Esophagus squamous epithelium (tissue), 5 donors: ENCODE measurements at regions not wholly inside any gene's neighbourhood (a gene's known extent, or its start where the extent isn't known, plus 50 kb on each side); places are given as distances from the start of the nearest gene placed in this dataset.

Source experiments
- DNase-seq: peaks from one replicate; lab custom pipeline; 2025; lab: John Stamatoyannopoulos, UW
- H3K27ac ChIP-seq, 4 donors: fragments of 200-600 bp; sonication (generic); one replicate each; pipeline ENCODE4 v1.5.1; 2016 to 2019; ENCODE audit warnings: mild to moderate bottlenecking in 1 of 4
- H3K27me3 ChIP-seq, 4 donors: fragments of 200-600 bp; sonication (generic); 1 replicate in 3 of 4; 2 replicates in 1 of 4; pipeline versions ENCODE4 v1.5.1 to v1.6.0; 2017 to 2021; ENCODE audit warnings: antibody characterized with exemption in 1 of 4
- H3K36me3 ChIP-seq, 3 donors: fragments of 200-600 bp; sonication (generic); one replicate each; pipeline ENCODE4 v1.5.1; 2016 to 2019
- H3K4me1 ChIP-seq, 3 donors: fragments of 200-600 bp; sonication (generic); one replicate each; pipeline ENCODE4 v1.5.1; 2017 to 2019
- H3K4me3 ChIP-seq, 4 donors: fragments of 200-600 bp; sonication (generic); 1 replicate in 3 of 4; 2 replicates in 1 of 4; pipeline ENCODE4 v1.5.1; 2016 to 2019; ENCODE audit warnings: mild to moderate bottlenecking in 2 of 4, moderate library complexity in 1 of 4
- H3K9me3 ChIP-seq, 3 donors: fragments of 200-600 bp; sonication (generic); one replicate each; pipeline ENCODE4 v1.5.1; 2016 to 2019
- CTCF ChIP-seq, 6 experiments: fragments of 450-650 bp in 4 of 6; fragments of 200-600 bp in 2 of 6; sonication (generic) in 2 of 6; IDR thresholded peaks; one replicate each; pipeline ENCODE4 v1.5.1; 2016 to 2019; ENCODE audit warnings: antibody characterized with exemption in 6 of 6, mild to moderate bottlenecking in 4 of 6, moderate library complexity in 4 of 6
- POLR2A ChIP-seq, 4 donors: fragments of 450-650 bp; IDR thresholded peaks; one replicate each; pipeline ENCODE4 v1.6.1; 2017; ENCODE audit warnings: antibody characterized with exemption in 4 of 4, mild to moderate bottlenecking in 4 of 4, moderate library complexity in 3 of 4
- WGBS, 2 donors: methylation state at CpG; one replicate each; pipeline ENCODE4 v1.1.5; 2018; 5-methylcytosine and 5-hydroxymethylcytosine counted together
- intact Hi-C: fragments of 100-400 bp; cut with DNase I; formaldehyde crosslinking; loops from one replicate; pipeline ENCODE4 v1.15.0; 2022
- donor health status: DM: yes; HTN: yes; CAD: no.

GRCh38 chr12:74963867-74964331 is 245.7 kb downstream of the KCNC2 start:
- no peak for DNase-seq
- H3K27ac ChIP-seq = no peak overlapping the region
- no peak for TF ChIP-seq POLR2A (IDR thresholded peaks at IDR 0.05)
- no peak for TF ChIP-seq CTCF (IDR thresholded peaks at IDR 0.05)

GRCh38 chr12:74964390-74964789 is 245.2 kb downstream of the KCNC2 start:
- TF ChIP-seq CTCF (IDR thresholded peaks at IDR 0.05) (no peak), POLR2A (IDR thresholded peaks at IDR 0.05) (no peak)
- H3K27ac ChIP-seq = no peak overlapping the region
- DNase-seq = no peak
- no peak overlapping the region for H3K4me3 ChIP-seq
- no peaks in the 10 kb centered on the region for H3K27me3 ChIP-seq
- 52% methylated on average over 2 of the region's 2 CpGs for WGBS, 2 donors
- H3K36me3 ChIP-seq = no peaks in the 10 kb centered on the region
- H3K4me1 ChIP-seq = no peaks in the 10 kb centered on the region
- no peaks in the 10 kb centered on the region for H3K9me3 ChIP-seq
- intact Hi-C loops = no loop called here

More at GRCh38 chr12:74963867-74964331, 245.7 kb downstream of the KCNC2 start:
- no peaks in the 10 kb centered on the region for H3K9me3 ChIP-seq
- H3K27me3 ChIP-seq = no peaks in the 10 kb centered on the region
- WGBS, 2 donors = 68 to 77% methylated on average over 5 of the region's 5 CpGs
- no peaks in the 10 kb centered on the region for H3K4me1 ChIP-seq
- H3K4me3 ChIP-seq = no peak overlapping the region
- no peaks in the 10 kb centered on the region for H3K36me3 ChIP-seq
- intact Hi-C loops = no loop called here

GRCh38 chr12:74971201-74971600 is 238.4 kb downstream of the KCNC2 start:
- DNase-seq = no peak
- Histone ChIP-seq H3K4me1 (no peaks in the 10 kb centered on the region), H3K9me3 (no peaks in the 10 kb centered on the region), H3K4me3 (no peak overlapping the region), H3K27me3 (no peaks in the 10 kb centered on the region), H3K36me3 (no peaks in the 10 kb centered on the region), H3K27ac (no peak overlapping the region)
- 59 to 61% methylated on average over 1 of the region's 1 CpG for WGBS, 2 donors
- intact Hi-C loops = no loop called here
- TF ChIP-seq CTCF (IDR thresholded peaks at IDR 0.05) = no peak
- no peak for TF ChIP-seq POLR2A (IDR thresholded peaks at IDR 0.05)

- no peaks in the 10 kb centered on the region for H3K9me3 ChIP-seq
- no peak overlapping the region for H3K27ac ChIP-seq
- no peak for DNase-seq
- H3K4me1 ChIP-seq = no peaks in the 10 kb centered on the region
- no peak overlapping the region for H3K4me3 ChIP-seq
- no peaks in the 10 kb centered on the region for H3K27me3 ChIP-seq
- intact Hi-C loops = no loop called here
- TF ChIP-seq CTCF (IDR thresholded peaks at IDR 0.05) = no peak
- no peak for TF ChIP-seq POLR2A (IDR thresholded peaks at IDR 0.05)
- 40 to 55% methylated on average over 5 of the region's 5 CpGs for WGBS, 2 donors
- no peaks in the 10 kb centered on the region for H3K36me3 ChIP-seq
Observed at GRCh38 chr12:74977832-74978481, 231.7 kb downstream of the KCNC2 start.

GRCh38 chr12:74980510-74980909 is 229.1 kb downstream of the KCNC2 start:
- Histone ChIP-seq H3K4me1 (no peaks in the 10 kb centered on the region), H3K27ac (no peak overlapping the region), H3K9me3 (no peaks in the 10 kb centered on the region), H3K4me3 (no peak overlapping the region), H3K36me3 (no peaks in the 10 kb centered on the region), H3K27me3 (no peaks in the 10 kb centered on the region)
- no peak for DNase-seq
- WGBS, 2 donors = 11 to 18% methylated on average over 4 of the region's 4 CpGs
- TF ChIP-seq CTCF (IDR thresholded peaks at IDR 0.05) (no peak), POLR2A (IDR thresholded peaks at IDR 0.05) (no peak)
- intact Hi-C loops = no loop called here
